HG02642 (cell line): ENCODE measurements at regions not wholly inside any gene's neighbourhood (a gene's known extent, or its start where the extent isn't known, plus 50 kb on each side); places are given as distances from the start of the nearest gene placed in this dataset.

Experiments
- ATAC-seq: cut with Tn5 transposase; IDR thresholded peaks from one replicate; pipeline ENCODE4 v1.9.1; 2021; ENCODE audit warnings: mild to moderate bottlenecking; ENCODE audit not compliant: unreplicated experiment, poor library complexity

- no peak for ATAC-seq
Observed at GRCh38 chr2:126990200-126990599, 91.5 kb downstream of the TEX51 start.

DNA sequence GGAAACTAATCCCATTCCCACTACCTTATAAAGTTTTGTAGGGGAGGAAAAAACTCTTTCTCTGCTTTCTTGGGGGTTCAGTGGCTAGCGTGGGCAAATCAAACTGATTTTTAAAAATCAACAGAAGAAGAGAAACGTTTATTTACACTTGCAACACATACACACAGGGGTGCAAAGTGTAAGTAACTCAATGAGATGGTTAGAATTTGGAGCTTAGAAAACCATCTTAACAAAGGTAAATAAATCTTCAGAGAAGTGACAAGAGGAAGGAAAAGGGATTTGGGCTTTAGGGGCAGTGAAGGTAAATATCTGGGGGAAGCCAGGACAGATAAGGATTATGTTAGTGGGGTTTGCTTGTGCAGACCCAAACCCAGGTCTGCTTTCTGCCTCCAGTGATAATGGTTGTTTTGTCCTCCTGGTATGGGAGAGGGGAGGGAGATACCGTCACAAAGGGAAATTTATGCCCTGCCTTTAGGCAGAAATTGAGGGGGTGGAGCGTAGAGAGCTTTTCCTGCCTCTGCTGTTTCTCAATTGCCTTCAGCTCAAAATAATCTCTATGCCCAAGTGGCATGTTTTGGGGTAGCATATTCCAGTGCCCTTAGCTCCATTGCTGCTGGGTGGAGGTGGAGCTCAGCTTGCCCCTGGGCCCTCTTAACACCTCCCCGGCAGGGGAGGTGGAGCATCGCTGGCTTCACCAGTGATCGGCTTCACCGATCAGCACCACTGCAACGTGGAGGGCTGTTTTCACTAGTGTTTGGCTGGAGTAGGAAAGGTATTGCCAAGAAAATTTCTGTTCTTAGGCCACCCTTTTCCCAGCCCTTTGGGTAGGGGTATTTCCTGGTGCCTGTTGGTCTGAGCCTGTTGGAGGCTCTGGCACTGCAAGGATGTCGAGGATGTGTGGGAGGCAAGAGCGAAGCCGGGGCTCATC is 92.2 kb downstream of the TEX51 start:
- no peak for ATAC-seq

GRCh38 chr2:126994340-126994777 is 95.7 kb downstream of the TEX51 start:
- no peak for ATAC-seq

DNA sequence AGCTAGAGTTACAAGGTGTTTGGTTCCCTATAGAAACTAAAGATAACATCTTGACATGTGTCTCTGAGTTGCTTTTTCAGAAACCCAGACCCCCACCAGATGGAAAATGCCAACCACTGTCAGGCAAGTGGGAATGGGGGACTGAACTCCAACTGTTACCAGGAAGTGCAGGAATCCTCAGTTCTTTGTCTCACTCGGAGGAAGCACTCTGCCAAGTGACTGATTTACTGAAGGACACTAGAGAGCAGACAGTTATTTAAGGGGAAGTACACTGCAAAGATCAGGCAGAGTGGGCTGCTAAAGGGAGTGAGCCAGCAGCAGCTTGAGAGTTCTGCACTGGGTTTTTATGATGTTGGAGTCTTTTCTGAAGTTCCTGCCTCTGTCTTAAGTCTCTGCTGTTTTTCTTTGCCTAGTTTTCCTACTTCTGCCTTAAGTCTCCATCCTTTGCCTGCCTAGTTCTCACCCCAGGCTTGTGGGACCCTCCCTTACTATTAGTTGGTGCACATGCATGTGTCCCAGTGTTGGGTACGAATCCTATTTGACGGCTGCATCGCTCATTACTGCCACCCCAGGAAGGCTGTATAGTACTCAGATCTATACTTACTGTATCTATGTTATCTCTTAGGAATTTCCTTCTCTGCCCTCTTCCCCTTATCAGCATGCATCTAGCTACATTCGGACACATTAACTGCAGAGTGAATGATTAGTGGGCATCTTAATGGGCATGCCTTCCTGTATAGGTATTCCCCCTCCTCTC is 97.1 kb downstream of the TEX51 start:
- no peak for ATAC-seq

DNA sequence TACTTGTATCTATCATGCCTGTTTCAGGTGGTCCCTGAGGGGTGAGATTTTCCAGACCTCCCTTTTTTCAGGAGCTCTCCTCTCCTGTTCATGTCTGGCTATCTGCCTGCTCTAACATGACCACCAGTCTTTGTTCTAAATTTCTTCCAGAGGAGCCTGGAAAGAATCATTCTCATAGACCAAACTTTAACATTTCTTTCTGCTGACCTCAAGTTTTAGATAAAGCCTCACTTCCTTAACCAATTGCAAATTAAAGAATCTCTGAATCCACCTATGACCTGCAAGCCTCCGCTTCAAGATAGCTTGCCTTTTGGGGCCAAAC is 97.6 kb downstream of the TEX51 start:
- ATAC-seq: no peak
